SK-N-SH treated with all-trans-retinoic acid at 6 μM for 48 hours (cell line): ENCODE measurements at regions not wholly inside any gene's neighbourhood (a gene's known extent, or its start where the extent isn't known, plus 50 kb on each side); places are given as distances from the start of the nearest gene placed in this dataset.

Experiments
- ESRRG ChIP-seq: fragments of 250-450 bp; sonication (Bioruptor Pico); IDR thresholded peaks from 2 replicates; pipeline ENCODE4 v1.6.1; 2021; ENCODE audit warnings: mild to moderate bottlenecking
- POU6F1 ChIP-seq: fragments of 250-450 bp; sonication (Bioruptor Pico); IDR thresholded peaks from 2 replicates; pipeline ENCODE4 v1.8.0; 2021; ENCODE audit warnings: low read depth, mild to moderate bottlenecking, moderate library complexity, borderline replicate concordance

- TF ChIP-seq POU6F1 (CRISPR knock-in tag) (no peak), ESRRG (no peak)
Observed at GRCh38 chr5:116377276-116378006, 197.2 kb downstream of the SEMA6A start.
